Stomach (tissue), 8 donors: ENCODE measurements at regions not wholly inside any gene's neighbourhood (a gene's known extent, or its start where the extent isn't known, plus 50 kb on each side); places are given as distances from the start of the nearest gene placed in this dataset.

Experiments
- DNase-seq, 2 donors: peaks; one replicate each; pipeline versions ENCODE4 v3.0.0 to v3.0.0-alpha.2; 2013 to 2019
- H3K27ac ChIP-seq, 5 donors: fragments of 200-600 bp in 4 of 5; sonication (generic) in 4 of 5; one replicate each; pipeline ENCODE4 v1.5.1; 2013 to 2019; ENCODE audit warnings: mild to moderate bottlenecking in 1 of 5, moderate library complexity in 1 of 5
- H3K27me3 ChIP-seq, 3 donors: fragments of 200-600 bp; sonication (generic); one replicate each; pipeline ENCODE4 v1.5.1; 2017 to 2019; ENCODE audit warnings: mixed run types in 1 of 3
- H3K36me3 ChIP-seq, 4 donors: fragments of 200-600 bp; sonication (generic); 1 replicate in 3 of 4; 2 replicates in 1 of 4; pipeline ENCODE4 v1.5.1; 2016 to 2019
- H3K4me1 ChIP-seq, 4 donors: fragments of 200-600 bp; sonication (generic); one replicate each; pipeline ENCODE4 v1.5.1; 2016 to 2019
- H3K4me3 ChIP-seq, 4 donors: fragments of 200-600 bp; sonication (generic) in 3 of 4; one replicate each; pipeline ENCODE4 v1.5.1; 2016 to 2019; ENCODE audit warnings: mild to moderate bottlenecking in 1 of 4
- H3K9me3 ChIP-seq, 4 donors: fragments of 200-600 bp; sonication (generic); one replicate each; pipeline ENCODE4 v1.5.1; 2016 to 2019
- EP300 ChIP-seq: sonication (generic); formaldehyde crosslinking; IDR thresholded peaks from one replicate; pipeline ENCODE4 v1.6.1; 2017; ENCODE audit warnings: antibody characterized with exemption
- POLR2A ChIP-seq, 4 donors: fragments of 450-650 bp; IDR thresholded peaks; one replicate each; pipeline ENCODE4 v1.6.1; 2016; ENCODE audit warnings: antibody characterized with exemption in 4 of 4, control low read depth in 2 of 4, mild to moderate bottlenecking in 1 of 4, moderate library complexity in 1 of 4
- POLR2AphosphoS5 ChIP-seq, 3 donors: sonication (generic); formaldehyde crosslinking; IDR thresholded peaks; one replicate each; pipeline ENCODE4 v1.6.1; 2016; ENCODE audit warnings: antibody characterized with exemption in 3 of 3
- WGBS, 5 donors: extraction: QIAGEN DNeasy Blood & Tissue Kit in 3 of 5; methylation state at CpG; one replicate each; pipeline versions ENCODE4 v1.1.5 to v1.1.7; 2013 to 2018; 5-methylcytosine and 5-hydroxymethylcytosine counted together
- intact Hi-C: fragments of 100-400 bp; cut with DNase I; formaldehyde crosslinking; loops from one replicate; pipeline ENCODE4 v1.15.1; 2023; ENCODE audit warnings: low total_unique reads
- TF ChIP-seq, protein P1 (sequence below), 7 experiments: fragments of 450-650 bp in 4 of 7; fragments of 200-600 bp in 3 of 7; sonication (generic) in 3 of 7; IDR thresholded peaks; one replicate each; pipeline ENCODE4 v1.5.1; 2016 to 2019; ENCODE audit warnings: antibody characterized with exemption in 7 of 7, control low read depth in 2 of 7, mild to moderate bottlenecking in 1 of 7
- donor health status: healthy with polysubstance abuse.
- donor health status: Bipolar disorder and iron deficiency.
- donor health status: healthy.

DNA sequence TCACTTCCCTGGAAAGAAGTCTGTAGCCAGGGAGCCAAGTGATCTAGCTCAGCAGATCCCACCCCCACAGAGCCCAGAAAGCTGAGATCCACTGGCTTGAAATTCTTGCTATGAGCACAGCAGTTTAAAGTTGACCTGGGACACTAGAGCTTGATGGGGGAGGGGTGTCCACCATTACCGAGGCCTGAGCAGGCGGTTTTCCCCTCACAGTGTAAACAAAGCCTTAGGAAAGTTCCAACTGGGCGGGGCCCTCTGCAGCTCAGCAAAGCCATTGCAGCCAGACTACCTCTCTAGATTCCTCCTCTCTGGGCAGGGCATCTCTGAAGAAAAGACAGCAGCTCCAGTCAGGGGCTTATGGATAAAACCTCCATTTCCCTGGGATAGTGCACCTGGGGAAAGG, 887.2 kb upstream of the LRATD1 start:
- no peak for TF ChIP-seq POLR2AphosphoS5 (IDR thresholded peaks at IDR 0.05)
- TF ChIP-seq EP300 = no peak
- TF ChIP-seq, protein P1, sequence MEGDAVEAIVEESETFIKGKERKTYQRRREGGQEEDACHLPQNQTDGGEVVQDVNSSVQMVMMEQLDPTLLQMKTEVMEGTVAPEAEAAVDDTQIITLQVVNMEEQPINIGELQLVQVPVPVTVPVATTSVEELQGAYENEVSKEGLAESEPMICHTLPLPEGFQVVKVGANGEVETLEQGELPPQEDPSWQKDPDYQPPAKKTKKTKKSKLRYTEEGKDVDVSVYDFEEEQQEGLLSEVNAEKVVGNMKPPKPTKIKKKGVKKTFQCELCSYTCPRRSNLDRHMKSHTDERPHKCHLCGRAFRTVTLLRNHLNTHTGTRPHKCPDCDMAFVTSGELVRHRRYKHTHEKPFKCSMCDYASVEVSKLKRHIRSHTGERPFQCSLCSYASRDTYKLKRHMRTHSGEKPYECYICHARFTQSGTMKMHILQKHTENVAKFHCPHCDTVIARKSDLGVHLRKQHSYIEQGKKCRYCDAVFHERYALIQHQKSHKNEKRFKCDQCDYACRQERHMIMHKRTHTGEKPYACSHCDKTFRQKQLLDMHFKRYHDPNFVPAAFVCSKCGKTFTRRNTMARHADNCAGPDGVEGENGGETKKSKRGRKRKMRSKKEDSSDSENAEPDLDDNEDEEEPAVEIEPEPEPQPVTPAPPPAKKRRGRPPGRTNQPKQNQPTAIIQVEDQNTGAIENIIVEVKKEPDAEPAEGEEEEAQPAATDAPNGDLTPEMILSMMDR (IDR thresholded peaks at IDR 0.05) = no peak
- no peak for TF ChIP-seq POLR2A (IDR thresholded peaks at IDR 0.05)
- no peaks in the 10 kb centered on the region for H3K36me3 ChIP-seq
- intact Hi-C loops = no loop called here
- H3K27ac ChIP-seq = no peak overlapping the region
- no peaks in the 10 kb centered on the region for H3K4me1 ChIP-seq
- no peak overlapping the region for H3K4me3 ChIP-seq
- peaks cover 0 to 21% (median 15%) of the 10 kb centered on the region in 4 donors for H3K9me3 ChIP-seq
- 11 to 23% (median 17%) methylated on average over 2 to 3 of the region's 3 CpGs for WGBS, 5 donors
- peak; percentile 22 to 53 for DNase-seq
- no peaks in the 10 kb centered on the region for H3K27me3 ChIP-seq

DNA sequence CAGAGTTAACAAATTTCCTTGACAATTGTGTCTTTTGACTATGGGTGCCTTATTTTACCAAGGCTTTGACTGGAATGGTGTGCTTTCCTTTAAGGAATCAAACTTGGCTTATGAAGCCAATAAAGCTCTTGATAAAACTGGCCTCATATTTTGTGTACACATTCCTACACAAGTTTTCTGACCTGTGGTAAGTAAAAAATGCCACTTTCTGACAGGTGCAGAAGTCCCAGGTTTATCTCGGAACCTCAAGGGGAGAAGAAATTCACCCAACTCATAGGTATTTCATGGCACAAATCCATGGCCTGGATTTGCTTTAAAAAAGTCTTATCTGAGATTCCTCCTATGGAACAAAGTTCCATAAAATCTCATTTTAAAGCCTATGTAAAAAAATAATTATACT, 880.6 kb upstream of the LRATD1 start:
- H3K27me3 ChIP-seq = no peaks in the 10 kb centered on the region
- intact Hi-C loops = no loop called here
- no peak for DNase-seq
- WGBS, 5 donors = 49 to 68% (median 61%) methylated on average over 1 of the region's 1 CpG
- no peak overlapping the region for H3K27ac ChIP-seq
- TF ChIP-seq POLR2AphosphoS5 (IDR thresholded peaks at IDR 0.05) (no peak), POLR2A (IDR thresholded peaks at IDR 0.05) (no peak), EP300 (no peak)
- TF ChIP-seq, protein P1 (IDR thresholded peaks at IDR 0.05) = no peak
- H3K4me1 ChIP-seq = no peaks in the 10 kb centered on the region
- no peak overlapping the region for H3K4me3 ChIP-seq
- peaks cover 0 to 12% (median 4%) of the 10 kb centered on the region in 4 donors for H3K9me3 ChIP-seq
- H3K36me3 ChIP-seq = no peaks in the 10 kb centered on the region

DNA sequence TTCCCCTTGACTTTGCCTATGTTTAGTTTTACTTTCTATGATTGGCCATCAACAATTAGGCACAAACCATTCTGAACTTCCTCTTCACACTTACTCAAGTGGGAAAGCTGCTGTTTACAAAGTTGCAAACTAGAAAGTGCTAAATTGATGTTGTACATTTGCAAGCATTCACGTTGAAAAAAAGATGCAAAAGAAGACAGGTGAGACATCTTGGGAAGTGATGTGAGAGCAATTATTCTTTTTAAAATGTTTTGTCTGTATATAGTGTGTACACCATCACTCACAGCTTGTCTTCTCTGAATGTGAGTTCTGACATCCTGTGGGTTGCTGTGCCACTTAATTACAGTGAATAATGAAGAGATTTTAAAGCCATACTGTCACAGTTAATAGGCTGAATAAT, 874.1 kb upstream of the LRATD1 start:
- Histone ChIP-seq H3K9me3 (no peaks in the 10 kb centered on the region), H3K4me3 (no peak overlapping the region), H3K4me1 (no peaks in the 10 kb centered on the region), H3K27me3 (no peaks in the 10 kb centered on the region), H3K36me3 (no peaks in the 10 kb centered on the region), H3K27ac (no peak overlapping the region)
- TF ChIP-seq POLR2AphosphoS5 (IDR thresholded peaks at IDR 0.05) (no peak), POLR2A (IDR thresholded peaks at IDR 0.05) (no peak), EP300 (no peak)
- TF ChIP-seq, protein P1 (IDR thresholded peaks at IDR 0.05) = no peak
- intact Hi-C loops = no loop called here
- 6 to 16% (median 9%) methylated on average over 1 of the region's 1 CpG for WGBS, 5 donors
- no peak for DNase-seq

DNA sequence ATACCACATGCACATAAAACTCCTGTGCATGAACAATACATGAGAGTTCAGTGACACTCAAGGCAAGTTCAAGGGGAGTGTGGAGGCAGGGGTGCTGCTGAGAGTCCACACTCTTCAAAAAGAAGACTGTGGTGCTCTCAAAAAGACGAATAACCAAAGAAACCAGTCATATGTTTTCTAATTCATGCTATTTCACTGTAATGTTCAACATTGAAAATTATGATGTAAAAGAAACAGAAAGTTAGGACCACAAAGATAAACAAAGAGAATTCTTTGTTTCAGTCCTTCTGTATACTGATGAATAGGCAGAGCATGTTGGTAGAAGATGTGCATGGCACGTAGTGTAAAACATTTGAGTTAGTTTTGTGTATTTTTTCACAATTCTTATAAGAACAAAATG, 864.2 kb upstream of the LRATD1 start:
- Histone ChIP-seq H3K9me3 (no peaks in the 10 kb centered on the region), H3K4me1 (no peaks in the 10 kb centered on the region), H3K4me3 (no peak overlapping the region), H3K27me3 (no peaks in the 10 kb centered on the region), H3K36me3 (no peaks in the 10 kb centered on the region), H3K27ac (no peak overlapping the region)
- no peak for DNase-seq
- intact Hi-C loops = no loop called here
- WGBS, 5 donors = 55 to 64% (median 59%) methylated on average over 2 of the region's 2 CpGs
- TF ChIP-seq POLR2A (IDR thresholded peaks at IDR 0.05) (no peak), EP300 (no peak), POLR2AphosphoS5 (IDR thresholded peaks at IDR 0.05) (no peak)
- TF ChIP-seq, protein P1 (IDR thresholded peaks at IDR 0.05) = no peak
